HG02759 (cell line): ENCODE measurements at regions not wholly inside any gene's neighbourhood (a gene's known extent, or its start where the extent isn't known, plus 50 kb on each side); places are given as distances from the start of the nearest gene placed in this dataset.

ENCODE experiments used
- ATAC-seq: cut with Tn5 transposase; IDR thresholded peaks from one replicate; pipeline ENCODE4 v1.9.1; 2021; ENCODE audit warnings: mild to moderate bottlenecking, moderate library complexity; ENCODE audit not compliant: unreplicated experiment

- ATAC-seq: no peak
These were observed 1539.0 kb downstream of the UQCRFS1 start for GRCh38 chr19:27673986-27674385.

DNA sequence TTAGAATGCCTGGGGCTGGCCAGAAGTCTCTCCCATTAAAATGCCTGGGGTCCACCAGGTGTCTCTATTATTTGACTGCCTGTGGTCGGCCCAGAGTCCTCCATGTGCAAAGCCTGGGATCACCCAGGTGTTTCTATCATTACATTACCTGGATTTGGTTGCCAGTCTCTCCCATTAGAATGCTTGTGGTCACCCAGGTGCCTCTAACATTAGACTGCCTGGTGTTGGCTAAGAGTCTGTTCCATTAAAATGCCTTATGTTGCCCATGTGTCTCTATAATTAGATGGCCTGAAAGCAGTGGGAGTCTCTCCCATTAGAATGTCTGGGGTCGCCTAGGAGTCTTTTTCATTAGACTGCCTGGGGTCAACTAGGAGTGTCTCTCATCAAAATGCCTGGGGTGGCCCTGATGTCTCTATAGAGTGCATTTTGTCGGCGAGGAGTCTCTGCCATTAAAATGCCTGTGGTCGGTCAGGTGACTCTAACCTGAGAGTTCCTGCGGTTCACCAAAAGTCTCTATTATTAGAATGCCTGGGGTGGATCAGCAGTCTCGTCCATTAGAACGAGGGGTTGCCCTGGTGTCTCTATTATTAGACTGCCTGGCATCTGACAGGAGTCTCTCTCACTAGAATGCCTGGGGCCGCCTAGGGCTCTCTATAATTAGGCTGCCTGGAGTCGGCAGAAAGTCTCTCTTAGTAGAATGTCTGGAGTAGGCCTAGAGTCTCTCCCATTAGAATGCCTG, 1540.5 kb downstream of the UQCRFS1 start:
- no peak for ATAC-seq

DNA sequence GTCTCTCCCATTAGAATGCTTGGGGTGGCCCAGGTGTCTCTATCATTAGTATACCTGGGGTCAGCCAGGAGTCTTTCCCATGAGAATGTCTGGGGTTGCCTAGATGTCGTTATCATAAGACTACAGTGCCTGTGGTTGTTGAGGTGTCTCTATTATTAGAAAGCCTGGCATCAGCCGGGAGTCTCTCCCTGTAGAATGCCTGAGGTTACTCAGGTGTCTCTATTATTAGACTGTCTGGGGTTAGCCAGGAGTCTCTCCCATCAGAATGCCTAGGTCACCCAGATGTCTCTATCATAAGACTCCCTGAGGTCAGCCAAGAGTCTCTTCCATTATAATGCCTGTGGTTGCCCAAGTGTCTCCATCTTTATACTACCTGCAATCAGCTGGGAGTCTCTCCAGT, 1541.1 kb downstream of the UQCRFS1 start:
- ATAC-seq: no peak

- no peak for ATAC-seq
These were observed 1552.5 kb downstream of the UQCRFS1 start for GRCh38 chr19:27660428-27660827.

GRCh38 chr19:27657271-27658051, 1555.5 kb downstream of the UQCRFS1 start:
- no peak for ATAC-seq

DNA sequence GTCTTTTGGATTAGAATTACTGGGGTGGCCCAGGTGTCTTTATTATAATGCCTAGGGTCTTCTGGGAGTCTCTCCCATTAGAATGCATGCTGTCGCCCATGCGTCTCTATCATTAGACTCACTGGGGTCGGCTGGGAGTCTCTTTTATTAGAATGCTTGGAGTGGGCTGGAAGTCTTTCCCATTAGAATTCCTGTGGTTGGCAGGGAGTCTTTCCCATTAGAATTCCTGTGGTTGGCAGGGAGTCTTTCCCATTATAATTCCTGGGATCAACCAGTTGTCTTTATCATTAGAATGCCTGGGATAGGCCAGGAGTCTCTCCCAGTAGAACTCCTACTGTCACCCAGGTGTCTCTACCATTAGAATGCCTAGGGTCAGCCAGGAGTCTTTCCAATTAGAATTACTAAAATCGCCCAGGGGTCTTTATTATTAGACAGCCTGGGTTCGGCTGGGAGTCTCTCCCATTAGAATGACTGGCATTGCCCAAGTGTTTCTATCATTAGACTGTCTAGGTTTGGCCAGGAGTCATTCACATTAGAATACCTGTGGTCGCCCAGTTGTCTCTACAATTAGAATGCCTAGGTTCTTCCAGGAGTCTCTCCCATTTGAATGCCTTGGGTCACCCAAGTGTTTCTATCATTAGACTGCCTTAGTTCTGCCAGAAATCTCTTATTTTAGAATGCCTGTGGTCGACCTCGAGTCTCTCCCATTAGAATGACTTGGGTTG, 1558.5 kb downstream of the UQCRFS1 start:
- no peak for ATAC-seq

GRCh38 chr19:27652796-27653195, 1560.2 kb downstream of the UQCRFS1 start:
- no peak for ATAC-seq

GRCh38 chr19:27652281-27652680, 1560.7 kb downstream of the UQCRFS1 start:
- ATAC-seq: no peak

- no peak for ATAC-seq
These were observed 1565.5 kb downstream of the UQCRFS1 start for GRCh38 chr19:27647423-27647822.

DNA sequence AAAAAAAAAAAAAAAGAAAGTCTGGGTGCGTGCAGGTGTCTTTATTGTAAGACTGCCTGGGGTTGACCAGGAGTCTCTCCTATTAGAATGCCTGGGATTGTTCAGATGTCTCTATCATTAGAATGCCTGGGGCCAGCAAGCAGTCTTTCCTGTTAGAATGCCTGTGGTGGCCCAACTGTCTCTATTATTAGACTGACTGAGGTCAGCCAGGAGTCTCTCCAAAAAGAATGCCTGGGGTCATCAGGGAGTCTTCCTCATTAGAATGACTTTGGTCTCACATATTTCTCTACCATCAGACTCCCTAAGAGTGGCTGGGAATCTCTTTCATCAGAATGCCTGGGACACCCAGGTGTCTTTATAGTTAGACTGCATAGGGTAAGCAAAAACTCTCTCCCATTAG, 1577.5 kb downstream of the UQCRFS1 start:
- ATAC-seq: no peak

DNA sequence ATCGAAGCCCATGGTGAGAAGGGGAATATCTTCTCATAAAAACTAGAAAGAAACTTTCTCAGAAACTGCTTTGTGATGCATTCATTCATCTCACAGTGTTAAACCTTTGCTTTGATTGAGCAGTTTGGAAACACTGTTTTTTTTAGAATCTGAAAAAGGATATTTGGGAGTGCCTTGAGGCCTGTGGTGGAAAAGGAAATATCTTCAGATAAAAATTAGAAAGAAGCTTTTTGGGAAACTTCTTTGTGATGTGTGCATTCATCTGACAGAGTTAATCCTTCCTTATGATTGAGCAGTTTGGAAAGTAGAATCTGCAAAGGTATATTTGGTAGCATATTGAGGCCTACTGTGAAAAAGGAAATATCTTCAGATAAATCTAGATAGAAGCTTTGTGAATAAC, 1594.9 kb downstream of the UQCRFS1 start:
- no peak for ATAC-seq

DNA sequence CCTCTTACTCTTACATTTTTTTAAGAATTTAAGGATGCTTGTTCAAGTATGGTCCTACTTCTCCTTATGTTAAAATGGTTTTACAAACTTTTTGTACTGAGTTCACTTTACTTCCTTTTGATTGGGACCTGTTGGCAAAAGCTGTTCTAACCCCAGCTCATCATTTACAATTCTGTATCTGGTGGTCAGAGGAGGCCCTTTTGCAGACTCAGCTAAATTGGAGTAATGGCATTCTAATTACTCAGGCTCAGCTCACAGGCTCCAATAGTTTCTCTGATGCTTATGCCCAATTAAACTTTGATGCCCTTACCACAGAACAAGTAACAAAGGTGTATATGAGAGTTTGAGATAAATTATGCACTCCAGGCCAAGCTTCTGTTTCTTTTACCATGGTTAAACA, 1632.0 kb downstream of the UQCRFS1 start:
- ATAC-seq: no peak
